ENCODE measurements at regions not wholly inside any gene's neighbourhood (a gene's known extent, or its start where the extent isn't known, plus 50 kb on each side); places are given as distances from the start of the nearest gene placed in this dataset.

DNA sequence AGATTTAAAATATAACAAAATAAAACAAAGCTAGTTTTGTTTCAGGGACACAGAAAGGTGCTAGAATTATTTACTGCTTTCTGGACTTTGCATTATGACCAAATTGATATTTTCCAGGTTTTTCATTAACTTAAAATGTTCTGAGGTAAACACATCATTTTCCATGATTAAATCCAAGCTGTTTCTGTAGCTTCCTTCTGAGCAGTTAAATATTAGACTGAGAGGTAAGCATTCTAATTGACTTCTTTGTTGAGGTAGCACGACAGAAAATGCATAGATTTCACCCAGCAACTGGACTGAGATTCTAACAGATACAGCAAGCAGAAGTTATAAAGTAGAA, 98.3 kb downstream of the BMP4 start:
- H3K27ac ChIP-seq = peak overlapping the region; percentile 74 to 87 (median 83)
- WGBS (ENCODE audit: insufficient coverage, low coverage, low lambda C conversion rate, missing lambda C conversion rate) = 47% methylated on average over 1 of the region's 1 CpG
- H3K36me3 ChIP-seq = no peaks in the 10 kb centered on the region
- intact Hi-C loops (cut with DNase I) = no loop called here
- H3K4me3 ChIP-seq = no peak overlapping the region
- no peak for DNase-seq
- H3K4me1 ChIP-seq = peaks cover 0 to 24% (median 6%) of the 10 kb centered on the region in 4 donors
- TF ChIP-seq, protein P1, sequence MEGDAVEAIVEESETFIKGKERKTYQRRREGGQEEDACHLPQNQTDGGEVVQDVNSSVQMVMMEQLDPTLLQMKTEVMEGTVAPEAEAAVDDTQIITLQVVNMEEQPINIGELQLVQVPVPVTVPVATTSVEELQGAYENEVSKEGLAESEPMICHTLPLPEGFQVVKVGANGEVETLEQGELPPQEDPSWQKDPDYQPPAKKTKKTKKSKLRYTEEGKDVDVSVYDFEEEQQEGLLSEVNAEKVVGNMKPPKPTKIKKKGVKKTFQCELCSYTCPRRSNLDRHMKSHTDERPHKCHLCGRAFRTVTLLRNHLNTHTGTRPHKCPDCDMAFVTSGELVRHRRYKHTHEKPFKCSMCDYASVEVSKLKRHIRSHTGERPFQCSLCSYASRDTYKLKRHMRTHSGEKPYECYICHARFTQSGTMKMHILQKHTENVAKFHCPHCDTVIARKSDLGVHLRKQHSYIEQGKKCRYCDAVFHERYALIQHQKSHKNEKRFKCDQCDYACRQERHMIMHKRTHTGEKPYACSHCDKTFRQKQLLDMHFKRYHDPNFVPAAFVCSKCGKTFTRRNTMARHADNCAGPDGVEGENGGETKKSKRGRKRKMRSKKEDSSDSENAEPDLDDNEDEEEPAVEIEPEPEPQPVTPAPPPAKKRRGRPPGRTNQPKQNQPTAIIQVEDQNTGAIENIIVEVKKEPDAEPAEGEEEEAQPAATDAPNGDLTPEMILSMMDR (IDR thresholded peaks at IDR 0.05) = no peak
- no peak for TF ChIP-seq POLR2A (IDR thresholded peaks at IDR 0.05)
- no peaks in the 10 kb centered on the region for H3K9me3 ChIP-seq
- no peaks in the 10 kb centered on the region for H3K27me3 ChIP-seq
- ATAC-seq = peak; percentile 71 to 83 (median 80)

DNA sequence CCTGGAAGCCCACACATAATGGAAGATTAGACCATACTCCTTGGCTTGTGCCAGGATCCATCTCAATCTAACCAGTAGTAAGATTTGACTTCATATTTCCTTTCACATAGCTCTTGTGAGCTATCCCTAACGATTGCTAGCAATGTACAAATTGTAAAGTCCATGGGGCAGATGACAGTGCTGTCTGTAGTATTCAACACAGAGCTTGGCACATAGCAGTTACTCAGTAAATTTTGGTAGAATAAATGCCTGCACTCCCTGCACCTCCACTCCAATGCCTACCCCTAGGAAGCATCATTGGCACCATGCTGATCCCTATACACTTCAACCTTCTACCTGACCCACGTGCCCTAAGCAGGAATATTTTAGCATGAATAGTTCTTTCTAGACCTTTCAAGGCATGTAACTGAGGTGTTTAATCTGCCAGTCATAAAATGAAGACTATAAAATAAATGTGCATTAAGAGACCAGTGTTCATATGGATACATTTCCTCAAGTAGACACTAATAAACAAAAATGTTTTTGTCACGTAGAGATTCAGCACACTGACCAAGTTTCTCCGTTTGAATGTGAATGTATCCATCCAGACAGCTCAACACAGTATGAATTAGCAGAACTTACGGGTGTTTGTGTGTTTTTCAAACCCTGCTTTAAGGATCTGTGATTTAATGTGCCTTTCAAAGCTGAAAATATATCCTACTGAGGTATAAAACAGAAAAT, 98.8 kb downstream of the BMP4 start:
- no peaks in the 10 kb centered on the region for H3K9me3 ChIP-seq
- TF ChIP-seq, protein P1 (IDR thresholded peaks at IDR 0.05) = no peak
- TF ChIP-seq POLR2A (IDR thresholded peaks at IDR 0.05) = no peak
- no peak overlapping the region for H3K4me3 ChIP-seq
- peak overlapping the region; percentile 74 to 87 (median 83) for H3K27ac ChIP-seq
- H3K4me1 ChIP-seq = peaks cover 0 to 24% (median 6%) of the 10 kb centered on the region in 4 donors
- H3K27me3 ChIP-seq = no peaks in the 10 kb centered on the region
- no peak for DNase-seq
- WGBS (ENCODE audit: insufficient coverage, low coverage, low lambda C conversion rate, missing lambda C conversion rate) = 21% methylated on average over 5 of the region's 5 CpGs
- intact Hi-C loops (cut with DNase I) = no loop called here
- peak; percentile 62 to 76 (median 70) for ATAC-seq
- no peaks in the 10 kb centered on the region for H3K36me3 ChIP-seq

- DNase-seq (no peak), ATAC-seq (no peak)
- Histone ChIP-seq H3K9me3 (no peaks in the 10 kb centered on the region), H3K27me3 (no peaks in the 10 kb centered on the region), H3K4me1 (peaks cover 0 to 24% (median 6%) of the 10 kb centered on the region in 4 donors), H3K27ac (no peak overlapping the region), H3K36me3 (no peaks in the 10 kb centered on the region), H3K4me3 (no peak overlapping the region)
- intact Hi-C loops (cut with DNase I) = no loop called here
- TF ChIP-seq, protein P1 (IDR thresholded peaks at IDR 0.05) = no peak
- no peak for TF ChIP-seq POLR2A (IDR thresholded peaks at IDR 0.05)
- WGBS (ENCODE audit: insufficient coverage, low coverage, low lambda C conversion rate, missing lambda C conversion rate) = 0% methylated on average over 1 of the region's 2 CpGs
Measured at GRCh38 chr14:53855574-53855973, 101.1 kb downstream of the BMP4 start.

DNA sequence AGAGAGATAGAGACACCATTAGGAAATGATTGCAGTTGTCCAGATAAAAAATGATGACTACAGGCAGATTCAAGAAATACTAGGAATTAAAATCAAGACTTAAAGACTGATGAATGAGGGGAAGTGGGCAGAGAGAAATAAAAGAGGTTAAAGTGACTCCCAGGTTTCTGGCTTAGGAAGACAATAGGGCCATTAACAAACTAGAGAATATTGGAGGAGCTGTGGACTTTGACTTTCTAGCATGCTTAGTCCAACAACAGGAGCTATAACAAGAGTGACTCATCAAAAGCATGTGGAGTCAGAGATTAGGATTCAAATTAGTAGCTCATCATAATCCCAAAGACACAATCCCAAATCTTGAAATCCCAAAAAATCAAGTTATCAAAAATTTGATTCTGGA, 101.5 kb downstream of the BMP4 start:
- H3K27me3 ChIP-seq = no peaks in the 10 kb centered on the region
- H3K27ac ChIP-seq = no peak overlapping the region
- DNase-seq = no peak
- no peak overlapping the region for H3K4me3 ChIP-seq
- H3K36me3 ChIP-seq = no peaks in the 10 kb centered on the region
- peaks cover 0 to 24% (median 6%) of the 10 kb centered on the region in 4 donors for H3K4me1 ChIP-seq
- peak in 3 of 4 donors; percentile 13 to 60 (median 56) for ATAC-seq
- intact Hi-C loops (cut with DNase I) = no loop called here
- H3K9me3 ChIP-seq = no peaks in the 10 kb centered on the region
- TF ChIP-seq POLR2A (IDR thresholded peaks at IDR 0.05) = no peak
- TF ChIP-seq, protein P1 (IDR thresholded peaks at IDR 0.05) = no peak
